ENCODE measurements at regions not wholly inside any gene's neighbourhood (a gene's known extent, or its start where the extent isn't known, plus 50 kb on each side); places are given as distances from the start of the nearest gene placed in this dataset.

GRCh38 chr2:240203031-240203787 is 62.8 kb upstream of the OTOS start:
- TF ChIP-seq POLR2A (IDR thresholded peaks at IDR 0.05; ENCODE audit: low read depth, low read length) (no peak), TAF1 (IDR thresholded peaks at IDR 0.05; ENCODE audit: low read depth, low read length) (no peak), POLR2AphosphoS5 (IDR thresholded peaks at IDR 0.05; ENCODE audit: low read depth, low read length) (no peak), PAX5 (IDR thresholded peaks at IDR 0.05; ENCODE audit: insufficient read depth, low read length, severe bottlenecking) (no peak), SPI1 (IDR thresholded peaks at IDR 0.05; ENCODE audit: low read depth, low read length) (no peak), POU2F2 (IDR thresholded peaks at IDR 0.05; ENCODE audit: low read depth, low read length) (no peak)
